Stomach (tissue), 8 donors: ENCODE measurements at regions not wholly inside any gene's neighbourhood (a gene's known extent, or its start where the extent isn't known, plus 50 kb on each side); places are given as distances from the start of the nearest gene placed in this dataset.

Experiments
- DNase-seq, 2 donors: peaks; one replicate each; pipeline versions ENCODE4 v3.0.0 to v3.0.0-alpha.2; 2013 to 2019
- H3K27ac ChIP-seq, 5 donors: fragments of 200-600 bp in 4 of 5; sonication (generic) in 4 of 5; one replicate each; pipeline ENCODE4 v1.5.1; 2013 to 2019; ENCODE audit warnings: mild to moderate bottlenecking in 1 of 5, moderate library complexity in 1 of 5
- H3K27me3 ChIP-seq, 3 donors: fragments of 200-600 bp; sonication (generic); one replicate each; pipeline ENCODE4 v1.5.1; 2017 to 2019; ENCODE audit warnings: mixed run types in 1 of 3
- H3K36me3 ChIP-seq, 4 donors: fragments of 200-600 bp; sonication (generic); 1 replicate in 3 of 4; 2 replicates in 1 of 4; pipeline ENCODE4 v1.5.1; 2016 to 2019
- H3K4me1 ChIP-seq, 4 donors: fragments of 200-600 bp; sonication (generic); one replicate each; pipeline ENCODE4 v1.5.1; 2016 to 2019
- H3K4me3 ChIP-seq, 4 donors: fragments of 200-600 bp; sonication (generic) in 3 of 4; one replicate each; pipeline ENCODE4 v1.5.1; 2016 to 2019; ENCODE audit warnings: mild to moderate bottlenecking in 1 of 4
- H3K9me3 ChIP-seq, 4 donors: fragments of 200-600 bp; sonication (generic); one replicate each; pipeline ENCODE4 v1.5.1; 2016 to 2019
- EP300 ChIP-seq: sonication (generic); formaldehyde crosslinking; IDR thresholded peaks from one replicate; pipeline ENCODE4 v1.6.1; 2017; ENCODE audit warnings: antibody characterized with exemption
- POLR2A ChIP-seq, 4 donors: fragments of 450-650 bp; IDR thresholded peaks; one replicate each; pipeline ENCODE4 v1.6.1; 2016; ENCODE audit warnings: antibody characterized with exemption in 4 of 4, control low read depth in 2 of 4, mild to moderate bottlenecking in 1 of 4, moderate library complexity in 1 of 4
- POLR2AphosphoS5 ChIP-seq, 3 donors: sonication (generic); formaldehyde crosslinking; IDR thresholded peaks; one replicate each; pipeline ENCODE4 v1.6.1; 2016; ENCODE audit warnings: antibody characterized with exemption in 3 of 3
- WGBS, 5 donors: extraction: QIAGEN DNeasy Blood & Tissue Kit in 3 of 5; methylation state at CpG; one replicate each; pipeline versions ENCODE4 v1.1.5 to v1.1.7; 2013 to 2018; 5-methylcytosine and 5-hydroxymethylcytosine counted together
- intact Hi-C: fragments of 100-400 bp; cut with DNase I; formaldehyde crosslinking; loops from one replicate; pipeline ENCODE4 v1.15.1; 2023; ENCODE audit warnings: low total_unique reads
- TF ChIP-seq, protein P1 (sequence below), 7 experiments: fragments of 450-650 bp in 4 of 7; fragments of 200-600 bp in 3 of 7; sonication (generic) in 3 of 7; IDR thresholded peaks; one replicate each; pipeline ENCODE4 v1.5.1; 2016 to 2019; ENCODE audit warnings: antibody characterized with exemption in 7 of 7, control low read depth in 2 of 7, mild to moderate bottlenecking in 1 of 7
- donor health status: healthy with polysubstance abuse.
- donor health status: Bipolar disorder and iron deficiency.
- donor health status: healthy.

DNA sequence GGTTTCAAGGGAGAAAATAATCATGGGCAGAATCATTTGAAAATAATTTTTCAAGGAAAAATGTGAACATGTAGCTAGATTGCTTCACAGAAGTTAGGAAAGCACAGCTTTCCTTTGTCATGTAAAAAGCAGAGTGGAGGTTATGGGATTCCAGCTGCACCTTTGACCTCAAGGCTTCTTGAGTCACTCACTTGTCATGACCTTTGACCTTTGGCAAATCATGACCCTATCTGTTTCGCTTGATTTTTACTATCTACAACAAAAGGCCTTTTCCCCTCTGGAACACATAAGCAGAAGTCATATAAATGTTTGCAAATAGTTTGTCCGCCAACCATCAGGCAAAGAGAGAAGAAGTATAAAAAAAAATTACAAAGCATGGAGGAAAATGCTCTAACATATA lies 210.7 kb upstream of the MIR17HG start:
- Histone ChIP-seq H3K27ac (no peak overlapping the region), H3K4me3 (no peak overlapping the region), H3K27me3 (peaks cover 0 to 7% (median 0%) of the 10 kb centered on the region in 3 donors), H3K4me1 (peaks cover 0 to 5% (median 0%) of the 10 kb centered on the region in 4 donors), H3K36me3 (no peaks in the 10 kb centered on the region), H3K9me3 (no peaks in the 10 kb centered on the region)
- intact Hi-C loops, result no loop called here
- TF ChIP-seq, protein P1, sequence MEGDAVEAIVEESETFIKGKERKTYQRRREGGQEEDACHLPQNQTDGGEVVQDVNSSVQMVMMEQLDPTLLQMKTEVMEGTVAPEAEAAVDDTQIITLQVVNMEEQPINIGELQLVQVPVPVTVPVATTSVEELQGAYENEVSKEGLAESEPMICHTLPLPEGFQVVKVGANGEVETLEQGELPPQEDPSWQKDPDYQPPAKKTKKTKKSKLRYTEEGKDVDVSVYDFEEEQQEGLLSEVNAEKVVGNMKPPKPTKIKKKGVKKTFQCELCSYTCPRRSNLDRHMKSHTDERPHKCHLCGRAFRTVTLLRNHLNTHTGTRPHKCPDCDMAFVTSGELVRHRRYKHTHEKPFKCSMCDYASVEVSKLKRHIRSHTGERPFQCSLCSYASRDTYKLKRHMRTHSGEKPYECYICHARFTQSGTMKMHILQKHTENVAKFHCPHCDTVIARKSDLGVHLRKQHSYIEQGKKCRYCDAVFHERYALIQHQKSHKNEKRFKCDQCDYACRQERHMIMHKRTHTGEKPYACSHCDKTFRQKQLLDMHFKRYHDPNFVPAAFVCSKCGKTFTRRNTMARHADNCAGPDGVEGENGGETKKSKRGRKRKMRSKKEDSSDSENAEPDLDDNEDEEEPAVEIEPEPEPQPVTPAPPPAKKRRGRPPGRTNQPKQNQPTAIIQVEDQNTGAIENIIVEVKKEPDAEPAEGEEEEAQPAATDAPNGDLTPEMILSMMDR (IDR thresholded peaks at IDR 0.05), result no peak
- TF ChIP-seq EP300, result no peak
- DNase-seq, result no peak
- WGBS, 5 donors, result 63 to 80% (median 70%) methylated on average over 2 of the region's 2 CpGs

DNA sequence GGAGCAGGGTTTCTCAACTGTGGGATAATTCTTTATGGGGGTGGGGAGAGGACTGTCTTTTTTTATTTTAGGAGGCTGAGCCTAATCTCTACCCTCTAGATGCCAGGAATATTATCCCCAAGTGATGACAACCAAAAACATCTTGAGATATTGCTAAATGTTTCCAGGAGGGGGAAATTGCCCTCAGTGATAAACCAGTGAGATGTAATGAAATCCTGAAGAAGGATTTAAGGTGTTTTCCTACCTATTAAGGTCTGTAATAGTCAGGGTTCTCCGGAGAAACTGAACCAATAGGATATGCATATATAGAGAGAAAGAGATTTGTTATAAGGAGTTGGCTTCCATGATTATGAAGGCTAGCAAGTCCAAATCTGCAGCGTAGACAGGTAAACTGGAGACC lies 208.3 kb upstream of the MIR17HG start:
- H3K36me3 ChIP-seq, result no peaks in the 10 kb centered on the region
- no peak for DNase-seq
- TF ChIP-seq POLR2AphosphoS5 (IDR thresholded peaks at IDR 0.05) (no peak), POLR2A (IDR thresholded peaks at IDR 0.05) (no peak), EP300 (no peak)
- TF ChIP-seq, protein P1 (IDR thresholded peaks at IDR 0.05), result no peak
- H3K4me1 ChIP-seq, result peaks cover 0 to 4% (median 0%) of the 10 kb centered on the region in 4 donors
- intact Hi-C loops, result no loop called here
- peaks cover 0 to 9% (median 0%) of the 10 kb centered on the region in 3 donors for H3K27me3 ChIP-seq
- H3K27ac ChIP-seq, result no peak overlapping the region
- 71 to 92% (median 86%) methylated on average over 2 of the region's 2 CpGs for WGBS, 5 donors
- H3K4me3 ChIP-seq, result no peak overlapping the region
- H3K9me3 ChIP-seq, result no peaks in the 10 kb centered on the region

DNA sequence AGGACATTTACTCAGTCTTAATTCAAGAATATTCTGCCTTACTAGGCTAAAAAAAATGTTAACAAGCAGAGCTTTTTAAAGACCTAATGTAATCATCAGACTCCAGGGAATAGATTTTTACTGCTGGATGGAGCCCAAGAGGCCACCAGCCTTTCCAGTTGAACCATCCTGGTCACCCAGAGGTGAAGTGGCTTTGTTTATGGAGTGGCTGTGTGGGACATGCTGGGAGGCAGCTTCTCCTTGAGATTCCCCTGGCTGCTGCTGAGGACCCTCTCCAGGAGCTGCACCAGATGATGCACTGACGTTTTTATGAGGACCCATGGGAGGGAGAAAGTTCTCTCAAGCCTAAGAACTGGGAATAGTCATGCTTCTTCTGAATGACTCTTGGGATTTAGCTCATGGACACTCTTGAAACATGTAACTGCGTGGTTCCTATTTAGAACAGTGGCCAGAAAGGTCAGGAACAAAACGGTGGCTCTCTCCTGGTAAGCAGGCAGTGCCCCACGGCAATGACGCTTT lies 205.9 kb upstream of the MIR17HG start:
- Histone ChIP-seq H3K4me1 (no peaks in the 10 kb centered on the region), H3K27ac (no peak overlapping the region), H3K27me3 (peaks cover 0 to 9% (median 0%) of the 10 kb centered on the region in 3 donors), H3K4me3 (no peak overlapping the region), H3K36me3 (no peaks in the 10 kb centered on the region), H3K9me3 (no peaks in the 10 kb centered on the region)
- 55 to 68% (median 67%) methylated on average over 5 of the region's 5 CpGs for WGBS, 5 donors
- no peak for DNase-seq
- intact Hi-C loops, result no loop called here
- TF ChIP-seq POLR2AphosphoS5 (IDR thresholded peaks at IDR 0.05) (no peak), POLR2A (IDR thresholded peaks at IDR 0.05) (no peak), EP300 (no peak)
- TF ChIP-seq, protein P1 (IDR thresholded peaks at IDR 0.05), result no peak

DNA sequence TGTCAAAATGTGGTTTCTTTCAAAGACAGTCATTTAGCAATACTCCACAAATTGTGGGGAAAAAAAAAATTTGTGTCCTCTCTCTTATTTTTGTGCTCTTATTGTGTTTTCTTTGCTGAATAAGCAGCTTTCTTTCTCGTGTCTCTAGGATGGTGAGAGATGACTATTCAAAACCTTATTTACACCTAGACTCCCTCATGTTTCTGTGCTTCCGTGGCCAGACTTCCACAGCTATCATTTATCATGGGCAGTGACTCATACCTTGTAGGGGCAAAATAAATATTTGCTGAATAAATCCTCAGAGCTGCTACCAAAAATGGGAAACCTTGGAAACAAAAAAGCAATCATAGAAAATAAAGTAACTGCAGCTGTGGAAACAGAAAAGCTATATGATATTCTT lies 204.9 kb upstream of the MIR17HG start:
- Histone ChIP-seq H3K4me1 (no peaks in the 10 kb centered on the region), H3K9me3 (no peaks in the 10 kb centered on the region), H3K27ac (no peak overlapping the region), H3K4me3 (no peak overlapping the region), H3K36me3 (no peaks in the 10 kb centered on the region), H3K27me3 (peaks cover 0 to 9% (median 0%) of the 10 kb centered on the region in 3 donors)
- peak in 1 of 2 donors; percentile 71 for DNase-seq
- TF ChIP-seq EP300 (no peak), POLR2AphosphoS5 (IDR thresholded peaks at IDR 0.05) (no peak)
- intact Hi-C loops, result no loop called here
- 6 to 14% (median 8%) methylated on average over 2 of the region's 2 CpGs for WGBS, 5 donors

DNA sequence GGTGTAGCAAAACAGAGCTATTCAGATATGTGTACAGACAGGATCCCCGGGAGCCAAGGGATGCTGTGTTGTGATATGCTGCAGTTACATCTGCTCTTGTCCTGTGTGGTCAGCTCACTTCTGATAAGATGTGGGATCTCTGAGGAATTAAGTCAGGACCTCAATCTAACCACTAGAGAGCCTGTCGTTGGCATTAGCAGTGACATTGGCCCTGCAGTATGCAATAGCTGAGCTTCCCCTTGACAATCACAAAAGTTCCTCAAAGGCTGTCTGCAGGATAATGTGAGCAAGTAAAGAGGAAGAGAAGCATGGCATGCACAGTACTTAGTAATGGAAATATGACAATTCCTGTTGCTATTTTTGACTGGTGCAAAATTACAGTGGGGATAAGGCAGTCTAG lies 203.4 kb upstream of the MIR17HG start:
- 51 to 56% (median 56%) methylated on average over 2 of the region's 2 CpGs for WGBS, 5 donors
- no peak overlapping the region for H3K4me3 ChIP-seq
- peaks cover 0 to 9% (median 0%) of the 10 kb centered on the region in 3 donors for H3K27me3 ChIP-seq
- no peaks in the 10 kb centered on the region for H3K36me3 ChIP-seq
- H3K9me3 ChIP-seq, result no peaks in the 10 kb centered on the region
- intact Hi-C loops, result no loop called here
- DNase-seq, result no peak
- no peaks in the 10 kb centered on the region for H3K4me1 ChIP-seq
- TF ChIP-seq EP300 (no peak), POLR2A (IDR thresholded peaks at IDR 0.05) (no peak), POLR2AphosphoS5 (IDR thresholded peaks at IDR 0.05) (no peak)
- TF ChIP-seq, protein P1 (IDR thresholded peaks at IDR 0.05), result no peak
- H3K27ac ChIP-seq, result no peak overlapping the region
